H9 (cell line): ENCODE measurements at regions not wholly inside any gene's neighbourhood (a gene's known extent, or its start where the extent isn't known, plus 50 kb on each side); places are given as distances from the start of the nearest gene placed in this dataset.

Source experiments
- DNase-seq: peaks from one replicate; pipeline ENCODE4 v3.0.0-alpha.2; 2017
- H2AFZ ChIP-seq: one replicate; pipeline ENCODE4 v1.6.1; 2013; ENCODE audit warnings: mild to moderate bottlenecking, low read length, control low read depth, moderate library complexity
- H2AK5ac ChIP-seq: 2 replicates; pipeline ENCODE4 v1.6.1; 2013; ENCODE audit warnings: low read length, control low read depth, mixed read lengths; ENCODE audit not compliant: insufficient read length
- H2BK120ac ChIP-seq: one replicate; pipeline ENCODE4 v1.6.1; 2013; ENCODE audit warnings: low read depth, mild to moderate bottlenecking, low read length, control low read depth, inconsistent platforms; ENCODE audit not compliant: poor library complexity, severe bottlenecking
- H2BK12ac ChIP-seq: 2 replicates; pipeline ENCODE4 v1.6.1; 2013; ENCODE audit warnings: low read length, control low read depth, mixed read lengths, low read depth; ENCODE audit not compliant: insufficient read length
- H2BK15ac ChIP-seq: 2 replicates; pipeline ENCODE4 v1.6.1; 2013; ENCODE audit warnings: low read depth, low read length, control low read depth
- H2BK20ac ChIP-seq: one replicate; pipeline ENCODE4 v1.6.1; 2013; ENCODE audit warnings: low read depth, mild to moderate bottlenecking, low read length, control low read depth, inconsistent platforms; ENCODE audit not compliant: poor library complexity, severe bottlenecking
- H2BK5ac ChIP-seq: 2 replicates; pipeline ENCODE4 v1.6.1; 2013; ENCODE audit warnings: low read length, control low read depth, mixed read lengths; ENCODE audit not compliant: insufficient read length
- H3K14ac ChIP-seq: 2 replicates; pipeline ENCODE4 v1.6.1; 2013; ENCODE audit warnings: low read length, control low read depth; ENCODE audit not compliant: insufficient read depth
- H3K18ac ChIP-seq: 2 replicates; pipeline ENCODE4 v1.6.1; 2013; ENCODE audit warnings: low read depth, mild to moderate bottlenecking, mixed read lengths, low read length, control low read depth; ENCODE audit not compliant: insufficient read length
- H3K23ac ChIP-seq: 2 replicates; pipeline ENCODE4 v1.6.1; 2013; ENCODE audit warnings: low read length, control low read depth, mixed read lengths, low read depth; ENCODE audit not compliant: insufficient read length
- H3K23me2 ChIP-seq: 2 replicates; pipeline ENCODE4 v1.6.1; 2013; ENCODE audit warnings: low read depth, mild to moderate bottlenecking, mixed read lengths, low read length, control low read depth; ENCODE audit not compliant: insufficient read length, poor library complexity, severe bottlenecking
- H3K27ac ChIP-seq: 2 replicates; pipeline ENCODE4 v1.5.1; 2013; ENCODE audit warnings: low read length, control low read depth, mixed read lengths, low read depth; ENCODE audit not compliant: insufficient read length
- H3K27me3 ChIP-seq: 2 replicates; pipeline ENCODE4 v1.6.1; 2013; ENCODE audit warnings: low read length, control low read depth, inconsistent platforms; ENCODE audit not compliant: insufficient read depth
- H3K4ac ChIP-seq: 2 replicates; pipeline ENCODE4 v1.6.1; 2013; ENCODE audit warnings: low read depth, mild to moderate bottlenecking, control low read depth, inconsistent platforms, low read length, moderate library complexity
- H3K4me1 ChIP-seq: 2 replicates; pipeline ENCODE4 v1.6.1; 2013; ENCODE audit warnings: low read length, control low read depth, inconsistent platforms; ENCODE audit not compliant: insufficient read depth
- H3K4me2 ChIP-seq: 2 replicates; pipeline ENCODE4 v1.6.1; 2013; ENCODE audit warnings: low read length, control low read depth, mixed read lengths; ENCODE audit not compliant: insufficient read length, insufficient read depth
- H3K56ac ChIP-seq: 2 replicates; pipeline ENCODE4 v1.6.1; 2013; ENCODE audit warnings: low read depth, mild to moderate bottlenecking, mixed read lengths, low read length, control low read depth; ENCODE audit not compliant: insufficient read length
- H3K79me1 ChIP-seq: 2 replicates; pipeline ENCODE4 v1.6.1; 2013; ENCODE audit warnings: low read depth, mild to moderate bottlenecking, moderate library complexity, low read length, control low read depth, inconsistent platforms; ENCODE audit not compliant: insufficient read depth, poor library complexity, severe bottlenecking
- H3K79me2 ChIP-seq: 2 replicates; pipeline ENCODE4 v1.6.1; 2013; ENCODE audit warnings: low read length, control low read depth, inconsistent platforms; ENCODE audit not compliant: insufficient read depth
- H3K9ac ChIP-seq: 2 replicates; pipeline ENCODE4 v1.6.1; 2013; ENCODE audit warnings: low read length, control low read depth, mixed read lengths; ENCODE audit not compliant: insufficient read length; ENCODE audit errors: extremely low read depth
- H3K9me3 ChIP-seq: one replicate; pipeline ENCODE4 v1.6.1; 2013; ENCODE audit warnings: low read depth, low read length, inconsistent platforms; ENCODE audit not compliant: control insufficient read depth
- H3T11ph ChIP-seq: one replicate; pipeline ENCODE4 v1.6.1; 2013; ENCODE audit warnings: mild to moderate bottlenecking, low read length, control low read depth, inconsistent platforms
- H4K20me1 ChIP-seq: one replicate; pipeline ENCODE4 v1.6.1; 2013; ENCODE audit not compliant: control insufficient read depth, insufficient read length, insufficient read depth
- H4K5ac ChIP-seq: 2 replicates; pipeline ENCODE4 v1.6.1; 2013; ENCODE audit warnings: low read depth, mild to moderate bottlenecking, mixed read lengths, low read length, control low read depth; ENCODE audit not compliant: insufficient read length
- H4K8ac ChIP-seq: replicated peaks from 2 replicates; pipeline ENCODE4 v1.6.1; 2013; ENCODE audit warnings: low read length, control low read depth, mixed read lengths, low read depth; ENCODE audit not compliant: insufficient read length
- H4K91ac ChIP-seq: 2 replicates; pipeline ENCODE4 v1.6.1; 2013; ENCODE audit warnings: low read depth, mild to moderate bottlenecking, moderate library complexity, mixed read lengths, low read length, control low read depth; ENCODE audit not compliant: insufficient read length
- H3K27ac Mint-ChIP-seq, 3 experiments: 2 replicates in 2 of 3; 3 replicates in 1 of 3; pipeline ENCODE4 v1.8.0; 2020 to 2021; ENCODE audit warnings: mixed read lengths in 3 of 3, mild to moderate bottlenecking in 1 of 3, moderate library complexity in 1 of 3
- H3K27me3 Mint-ChIP-seq: 2 replicates; pipeline ENCODE4 v1.8.0; 2021; ENCODE audit warnings: low read depth, mild to moderate bottlenecking, moderate library complexity, mixed read lengths
- H3K36me3 Mint-ChIP-seq, 3 experiments: 2 replicates in 2 of 3; 3 replicates in 1 of 3; pipeline ENCODE4 v1.8.0; 2020 to 2021; ENCODE audit warnings: low read depth in 3 of 3, mixed read lengths in 3 of 3; ENCODE audit not compliant: insufficient read depth in 1 of 3
- H3K4me1 Mint-ChIP-seq, 2 experiments: 2 replicates each; pipeline ENCODE4 v1.8.0; 2020; ENCODE audit warnings: mixed read lengths in 2 of 2
- H3K4me3 Mint-ChIP-seq, 2 experiments: 2 replicates in 1 of 2; 3 replicates in 1 of 2; pipeline ENCODE4 v1.8.0; 2020 to 2021; ENCODE audit warnings: mild to moderate bottlenecking in 2 of 2, mixed read lengths in 2 of 2, moderate library complexity in 1 of 2
- H3K9me3 Mint-ChIP-seq, 2 experiments: 2 replicates in 1 of 2; 3 replicates in 1 of 2; pipeline ENCODE4 v1.8.0; 2020; ENCODE audit warnings: mild to moderate bottlenecking in 2 of 2, mixed read lengths in 2 of 2, moderate library complexity in 1 of 2
- WGBS: extraction: QIAGEN DNeasy Blood & Tissue Kit; methylation state at CpG from one replicate; pipeline ENCODE4 v1.1.7; 2013; ENCODE audit warnings: missing lambda C conversion rate, low lambda C conversion rate, mixed read lengths; ENCODE audit not compliant: insufficient read length; ENCODE audit errors: extremely low coverage; 5-methylcytosine and 5-hydroxymethylcytosine counted together
- TF ChIP-seq, protein P1 (sequence below): fragments of 200-600 bp; sonication (generic); conservative IDR thresholded peaks from 3 replicates; pipeline ENCODE4 v1.8.0; 2021; ENCODE audit warnings: antibody characterized with exemption, mild to moderate bottlenecking

DNA sequence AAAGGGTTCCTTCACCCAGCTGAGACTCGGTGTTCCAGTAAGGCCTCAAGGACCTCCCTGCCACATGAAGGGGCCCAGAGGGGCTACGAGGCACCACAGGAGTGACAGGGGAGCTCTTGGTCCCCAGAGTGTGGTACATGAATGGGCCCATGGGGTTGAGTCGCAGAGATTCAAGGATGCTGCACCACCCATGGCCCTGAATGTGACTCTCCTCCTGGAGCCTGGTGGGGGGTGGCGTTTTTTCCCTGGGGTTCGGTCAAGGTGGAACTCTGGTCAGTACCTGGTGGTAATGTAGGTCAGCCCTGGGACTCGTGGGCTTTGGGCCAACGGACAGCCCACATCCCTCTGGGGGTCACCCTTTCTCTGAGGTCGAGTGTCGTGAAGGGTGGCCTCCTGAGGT is 204.0 kb downstream of the UBE3A start:
- no peak for DNase-seq
- Histone ChIP-seq H4K91ac (no peak overlapping the region), H4K8ac (no peak overlapping the region), H2BK12ac (no peak overlapping the region), H3K18ac (no peak overlapping the region), H3K9ac (no peak overlapping the region), H3K14ac (no peak overlapping the region), H3K4ac (no peak overlapping the region), H3K79me2 (no peaks in the 10 kb centered on the region), H2BK20ac (no peak overlapping the region), H2BK120ac (no peak overlapping the region), H3K9me3 (peaks cover 76% of the 10 kb centered on the region), H2BK5ac (no peak overlapping the region), H3K23ac (no peak overlapping the region), H4K20me1 (no peaks in the 10 kb centered on the region), H3K4me2 (no peak overlapping the region), H3K79me1 (no peaks in the 10 kb centered on the region), H2AK5ac (no peak overlapping the region), H2AFZ (no peak overlapping the region), H2BK15ac (no peak overlapping the region), H3K27me3 (no peaks in the 10 kb centered on the region), H3K23me2 (no peaks in the 10 kb centered on the region), H3K27ac (no peak overlapping the region), H3K4me1 (no peaks in the 10 kb centered on the region), H4K5ac (no peak overlapping the region), H3K56ac (no peak overlapping the region), H3T11ph (no peak overlapping the region)
- Mint-ChIP-seq H3K9me3 (peaks cover 74 to 86% of the 10 kb centered on the region in 2 experiments), H3K4me3 (no peak overlapping the region), H3K27ac (no peak overlapping the region), H3K4me1 (no peaks in the 10 kb centered on the region), H3K36me3 (peaks cover 4 to 9% (median 4%) of the 10 kb centered on the region in 3 experiments; a peak in 6 of 7 replicates), H3K27me3 (peaks cover 4% of the 10 kb centered on the region; the same call in 1 of the 2 replicates)
- TF ChIP-seq, protein P1, sequence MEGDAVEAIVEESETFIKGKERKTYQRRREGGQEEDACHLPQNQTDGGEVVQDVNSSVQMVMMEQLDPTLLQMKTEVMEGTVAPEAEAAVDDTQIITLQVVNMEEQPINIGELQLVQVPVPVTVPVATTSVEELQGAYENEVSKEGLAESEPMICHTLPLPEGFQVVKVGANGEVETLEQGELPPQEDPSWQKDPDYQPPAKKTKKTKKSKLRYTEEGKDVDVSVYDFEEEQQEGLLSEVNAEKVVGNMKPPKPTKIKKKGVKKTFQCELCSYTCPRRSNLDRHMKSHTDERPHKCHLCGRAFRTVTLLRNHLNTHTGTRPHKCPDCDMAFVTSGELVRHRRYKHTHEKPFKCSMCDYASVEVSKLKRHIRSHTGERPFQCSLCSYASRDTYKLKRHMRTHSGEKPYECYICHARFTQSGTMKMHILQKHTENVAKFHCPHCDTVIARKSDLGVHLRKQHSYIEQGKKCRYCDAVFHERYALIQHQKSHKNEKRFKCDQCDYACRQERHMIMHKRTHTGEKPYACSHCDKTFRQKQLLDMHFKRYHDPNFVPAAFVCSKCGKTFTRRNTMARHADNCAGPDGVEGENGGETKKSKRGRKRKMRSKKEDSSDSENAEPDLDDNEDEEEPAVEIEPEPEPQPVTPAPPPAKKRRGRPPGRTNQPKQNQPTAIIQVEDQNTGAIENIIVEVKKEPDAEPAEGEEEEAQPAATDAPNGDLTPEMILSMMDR: no peak
- WGBS: no CpG with 5 or more reads among the region's 9 CpGs
